ENCODE measurements at regions not wholly inside any gene's neighbourhood (a gene's known extent, or its start where the extent isn't known, plus 50 kb on each side); places are given as distances from the start of the nearest gene placed in this dataset.
"Not testable (repeated sequence)": the region's sequence is repeated elsewhere in the genome, so short reads cannot be mapped to it uniquely, and the experiment has no call there.

GRCh38 chr5:14992751-14993458 lies 121.3 kb upstream of the ANKH start:
- TF ChIP-seq CTCF, POLR2A (IDR thresholded peaks at IDR 0.05): not testable (repeated sequence)

Data from sigmoid colon (tissue), 3 donors.